Upper lobe of left lung (tissue), 4 donors: ENCODE measurements at regions not wholly inside any gene's neighbourhood (a gene's known extent, or its start where the extent isn't known, plus 50 kb on each side); places are given as distances from the start of the nearest gene placed in this dataset.

Source experiments
- CTCF ChIP-seq, 6 experiments: fragments of 450-650 bp in 4 of 6; fragments of 200-600 bp in 2 of 6; sonication (generic) in 2 of 6; IDR thresholded peaks; one replicate each; pipeline ENCODE4 v1.5.1; 2016 to 2019; ENCODE audit warnings: antibody characterized with exemption in 6 of 6
- POLR2A ChIP-seq, 4 donors: fragments of 450-650 bp; IDR thresholded peaks; one replicate each; pipeline ENCODE4 v1.5.1; 2016 to 2017; ENCODE audit warnings: antibody characterized with exemption in 4 of 4, mild to moderate bottlenecking in 2 of 4

GRCh38 chr7:80324032-80324431, 187.8 kb downstream of the GNAT3 start:
- TF ChIP-seq CTCF (IDR thresholded peaks at IDR 0.05) (no peak), POLR2A (IDR thresholded peaks at IDR 0.05) (no peak)
